NAMALWA (cell line): ENCODE measurements at regions not wholly inside any gene's neighbourhood (a gene's known extent, or its start where the extent isn't known, plus 50 kb on each side); places are given as distances from the start of the nearest gene placed in this dataset.
A peak's percentile ranks its signal among the peaks of the same experiment; 100 is the strongest.
"Not testable (repeated sequence)": the region's sequence is repeated elsewhere in the genome, so short reads cannot be mapped to it uniquely, and the experiment has no call there.

ENCODE experiments used
- DNase-seq: peaks from one replicate; pipeline ENCODE4 v3.0.0-alpha.2; 2015; ENCODE audit warnings: low spot score

DNA sequence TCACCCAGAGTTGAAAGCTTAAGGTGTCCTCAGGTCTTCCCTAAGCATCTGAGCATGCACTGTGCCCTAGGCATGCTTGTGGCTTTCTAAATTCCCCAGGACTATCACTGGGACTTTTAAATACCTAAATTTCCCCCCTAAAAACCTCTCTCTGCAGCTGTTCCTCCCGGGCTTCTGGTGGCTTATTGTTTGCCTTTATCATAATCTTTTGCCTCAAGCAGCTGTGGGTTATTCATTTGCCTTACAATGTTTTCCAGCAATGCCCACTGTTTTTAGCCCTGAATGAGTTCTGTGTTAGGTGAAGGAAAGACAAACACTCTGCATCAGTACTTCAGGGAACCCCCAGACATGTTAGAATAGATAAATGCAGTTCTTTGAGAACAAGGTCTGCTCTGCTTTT is 455.0 kb downstream of the ZIC3 start:
- DNase-seq = no peak

DNA sequence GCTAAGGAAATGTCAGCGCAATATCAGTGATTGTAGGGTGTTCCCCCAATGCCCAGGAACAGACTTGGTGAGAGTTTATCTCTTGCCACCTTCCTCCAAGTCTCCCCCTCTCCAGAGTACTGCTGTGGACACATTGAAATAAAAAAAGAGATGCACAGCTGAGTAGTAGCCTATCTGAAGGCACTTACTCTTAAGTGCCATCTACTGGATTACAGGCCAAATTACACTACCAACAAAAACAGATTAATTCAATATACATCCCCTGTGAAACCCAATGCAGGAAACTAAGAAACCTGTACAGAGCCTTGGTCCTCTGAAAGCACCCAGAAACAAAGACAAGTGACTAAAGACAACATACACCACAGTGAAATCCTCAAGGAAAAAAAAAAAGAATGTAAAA is 460.3 kb downstream of the ZIC3 start:
- peak; percentile 15 for DNase-seq

DNA sequence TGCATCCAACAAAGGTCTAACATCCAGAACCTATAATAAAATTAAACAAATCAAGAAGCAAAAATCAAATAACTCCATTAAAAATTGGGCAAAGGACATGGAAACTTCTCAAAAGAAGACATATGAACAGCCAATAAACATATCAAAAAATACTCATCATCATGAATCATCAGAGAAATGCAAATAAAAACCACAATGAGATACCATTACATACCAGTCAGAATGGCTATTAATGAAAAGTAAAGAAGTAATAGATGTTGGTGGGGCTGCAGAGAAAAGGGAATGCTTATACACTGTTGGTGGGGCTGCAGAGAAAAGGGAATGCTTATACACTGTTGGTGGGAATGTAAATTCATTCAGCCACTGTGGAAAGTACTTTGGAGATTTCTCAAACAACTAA is 465.8 kb downstream of the ZIC3 start:
- no peak for DNase-seq

DNA sequence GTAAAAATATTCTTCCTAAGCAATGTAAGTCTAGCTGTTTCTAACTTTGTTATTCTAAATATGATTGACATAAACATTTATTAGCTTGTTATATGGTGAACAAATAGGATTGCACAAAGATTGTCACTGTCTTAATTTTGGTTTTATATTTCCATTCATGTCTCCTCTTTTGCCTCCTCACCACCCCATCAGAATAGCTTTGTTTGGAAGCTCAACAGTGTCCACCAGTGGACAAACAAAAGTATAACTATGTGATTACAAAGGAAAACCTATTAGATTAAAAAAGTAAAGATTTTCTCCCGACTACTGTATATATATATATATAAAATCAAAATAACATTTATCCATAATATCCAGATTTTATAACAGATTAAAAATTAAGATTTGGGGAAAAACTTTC is 468.2 kb downstream of the ZIC3 start:
- DNase-seq = peak; percentile 2

DNA sequence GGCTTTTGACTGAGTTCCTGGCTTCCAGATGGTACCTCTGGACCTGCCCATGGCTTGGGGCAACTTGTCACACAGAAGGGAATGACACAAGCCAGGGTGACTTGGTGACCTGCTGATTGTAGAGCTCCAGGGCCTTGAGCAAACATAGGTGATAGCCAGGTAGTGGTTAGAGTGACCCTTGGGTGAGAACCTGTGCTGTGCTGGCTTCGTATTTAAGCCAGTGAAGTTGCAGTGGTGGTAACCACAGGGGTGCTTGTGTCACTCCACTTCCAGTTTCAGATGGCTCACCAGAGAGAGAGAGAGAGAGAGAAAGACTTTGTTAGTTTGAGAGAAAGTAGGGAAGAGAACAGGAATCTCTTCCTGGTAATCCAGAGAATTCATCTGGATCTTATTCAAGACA is 471.6 kb downstream of the ZIC3 start:
- no peak for DNase-seq

DNA sequence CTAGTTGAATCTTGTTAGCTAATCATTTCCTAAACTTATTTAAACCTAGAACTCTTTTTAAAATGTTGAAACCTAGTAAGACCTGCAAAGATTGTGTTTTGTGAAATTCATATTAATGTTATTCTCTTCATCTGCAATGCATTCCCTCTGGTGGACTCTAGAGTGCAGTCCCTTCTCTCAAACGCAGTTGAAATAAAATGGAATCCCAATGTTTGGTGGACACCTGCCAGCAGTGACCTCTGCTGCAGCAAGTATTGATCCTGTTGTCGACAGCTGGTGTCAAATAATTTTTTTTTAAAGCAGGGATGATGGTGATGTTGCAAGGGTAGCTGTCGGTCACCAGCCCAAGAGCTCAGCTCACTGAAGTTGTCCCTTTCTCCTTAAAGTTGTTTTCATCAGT is 492.0 kb downstream of the ZIC3 start:
- DNase-seq = no peak

DNA sequence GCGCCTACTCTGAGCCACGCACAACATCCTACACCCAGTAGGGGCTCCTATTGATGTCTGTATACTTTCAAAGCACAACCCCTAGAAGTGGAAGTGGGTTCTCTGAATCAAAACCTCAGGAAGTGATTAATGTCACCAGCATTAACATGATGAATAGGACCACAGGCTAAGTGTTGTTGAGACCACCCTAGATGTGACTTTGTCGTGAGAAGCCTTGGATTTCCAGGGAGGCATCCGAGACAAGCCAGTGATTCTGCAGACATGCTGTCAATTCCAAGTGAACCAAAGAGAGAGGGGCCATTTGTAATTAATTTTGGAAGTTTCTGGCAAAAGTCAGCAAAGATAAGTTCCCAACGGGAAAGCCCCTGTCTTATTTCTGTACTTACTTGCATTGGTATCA is 493.0 kb downstream of the ZIC3 start:
- no peak for DNase-seq

DNA sequence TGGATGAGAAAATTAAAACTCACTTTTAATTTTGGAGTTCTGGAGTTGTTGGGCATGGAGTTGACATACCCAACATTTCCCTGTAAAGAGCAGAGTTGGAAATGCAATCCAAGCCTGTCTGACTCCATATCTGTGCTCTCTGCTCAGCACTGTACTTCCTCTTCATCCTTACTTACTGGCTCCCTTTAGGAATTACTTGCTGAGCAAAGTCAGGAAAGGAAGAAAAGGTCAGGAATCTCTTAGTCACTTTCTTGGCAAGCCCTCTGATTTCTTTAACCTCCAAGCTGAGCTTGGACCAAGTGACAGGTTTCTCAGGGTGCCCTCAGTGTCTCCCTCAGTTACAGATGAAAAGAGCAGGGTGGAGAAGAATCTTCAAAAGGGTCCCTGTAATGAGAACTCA is 501.5 kb downstream of the ZIC3 start:
- no peak for DNase-seq

DNA sequence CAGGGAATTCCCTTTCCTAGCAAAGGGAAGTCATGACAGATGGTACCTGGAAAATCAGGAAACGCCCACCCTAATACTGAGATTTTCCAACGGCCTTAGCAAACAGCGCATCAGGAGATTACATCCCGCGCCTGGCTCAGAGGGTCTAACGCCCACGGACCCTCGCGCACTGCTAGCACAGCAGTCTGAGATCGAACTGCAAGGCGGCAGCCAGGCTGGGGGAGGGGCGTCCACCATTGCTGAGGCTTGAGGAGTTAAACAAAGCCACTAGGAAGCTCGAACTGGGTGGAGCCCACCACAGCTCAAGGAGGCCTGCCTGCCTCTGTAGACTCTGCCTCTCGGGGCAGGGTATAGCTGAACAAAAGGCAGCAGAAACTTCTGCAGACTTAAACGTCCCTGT is 507.7 kb downstream of the ZIC3 start:
- DNase-seq = no peak

DNA sequence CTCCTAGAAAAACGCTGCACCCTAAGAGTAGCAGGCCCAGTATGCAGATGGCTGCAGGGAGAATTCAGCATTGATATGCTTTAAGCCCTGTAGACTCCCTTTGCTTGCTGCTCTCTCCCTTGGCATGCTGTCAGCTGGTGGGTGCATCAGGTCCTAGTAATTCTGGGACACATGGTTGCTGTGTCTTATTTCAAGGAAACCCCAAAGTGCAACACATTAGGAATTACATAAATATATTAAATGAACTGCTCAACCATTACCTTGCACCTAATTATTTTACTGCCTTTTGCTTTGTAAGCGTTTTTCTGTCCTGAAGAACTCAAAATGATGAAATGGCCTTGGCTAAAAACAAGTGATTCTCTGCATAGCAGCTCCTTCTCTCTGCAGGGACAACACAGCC is 516.3 kb downstream of the ZIC3 start:
- DNase-seq = no peak

DNA sequence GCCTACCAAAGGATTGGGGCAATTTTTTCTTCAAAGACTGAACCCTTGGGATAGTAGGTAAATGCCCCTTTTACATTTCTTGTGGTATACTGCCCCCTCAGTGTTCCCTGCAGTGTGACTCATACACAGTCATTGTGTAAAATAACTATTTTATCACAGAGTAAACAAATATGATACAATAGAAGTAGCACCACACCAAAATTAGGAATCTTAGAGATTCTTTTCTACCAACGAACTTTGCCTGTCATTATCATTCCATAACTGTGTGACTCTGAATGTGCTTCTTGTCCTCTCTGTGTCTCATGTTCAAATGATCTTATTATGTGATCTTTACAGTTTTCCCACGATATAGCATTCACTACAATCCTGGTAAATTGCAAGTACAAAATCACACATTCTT is 517.0 kb downstream of the ZIC3 start:
- DNase-seq = no peak

DNA sequence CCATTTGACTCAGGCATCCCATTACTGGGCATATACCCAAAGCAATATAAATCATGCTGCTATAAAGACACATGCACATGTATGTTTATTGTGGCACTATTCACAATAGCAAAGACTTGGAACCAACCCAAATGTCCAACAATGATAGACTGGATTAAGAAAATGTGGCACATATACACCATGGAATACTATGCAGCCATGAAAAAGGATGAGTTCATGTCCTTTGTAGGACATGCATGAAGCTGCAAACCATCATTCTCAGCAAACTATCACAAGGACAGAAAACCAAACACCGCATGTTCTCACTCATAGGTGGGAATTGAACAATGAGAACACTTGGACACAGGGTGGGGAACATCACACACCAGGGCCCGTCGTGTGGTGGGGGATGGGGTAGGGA is 545.0 kb downstream of the ZIC3 start:
- not testable (repeated sequence) for DNase-seq

DNA sequence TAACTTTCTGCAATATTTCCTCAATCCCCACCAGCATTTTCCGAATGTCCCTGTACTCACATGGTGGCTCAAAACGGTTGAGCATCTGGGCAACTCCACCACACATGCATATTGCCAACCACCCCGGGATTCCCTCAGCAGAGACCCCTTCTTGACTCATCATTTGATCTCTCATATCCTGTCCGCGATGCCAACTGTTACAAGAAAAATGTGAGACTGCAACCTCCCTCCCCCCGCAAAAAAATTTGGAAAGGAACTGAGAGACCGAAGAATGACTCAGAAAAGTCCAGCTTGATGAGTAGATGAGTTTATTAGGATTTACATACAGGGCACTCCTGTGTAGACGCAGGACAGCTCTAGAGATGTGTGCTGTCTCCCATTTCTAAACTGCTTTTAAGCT is 561.4 kb downstream of the ZIC3 start:
- DNase-seq = no peak

DNA sequence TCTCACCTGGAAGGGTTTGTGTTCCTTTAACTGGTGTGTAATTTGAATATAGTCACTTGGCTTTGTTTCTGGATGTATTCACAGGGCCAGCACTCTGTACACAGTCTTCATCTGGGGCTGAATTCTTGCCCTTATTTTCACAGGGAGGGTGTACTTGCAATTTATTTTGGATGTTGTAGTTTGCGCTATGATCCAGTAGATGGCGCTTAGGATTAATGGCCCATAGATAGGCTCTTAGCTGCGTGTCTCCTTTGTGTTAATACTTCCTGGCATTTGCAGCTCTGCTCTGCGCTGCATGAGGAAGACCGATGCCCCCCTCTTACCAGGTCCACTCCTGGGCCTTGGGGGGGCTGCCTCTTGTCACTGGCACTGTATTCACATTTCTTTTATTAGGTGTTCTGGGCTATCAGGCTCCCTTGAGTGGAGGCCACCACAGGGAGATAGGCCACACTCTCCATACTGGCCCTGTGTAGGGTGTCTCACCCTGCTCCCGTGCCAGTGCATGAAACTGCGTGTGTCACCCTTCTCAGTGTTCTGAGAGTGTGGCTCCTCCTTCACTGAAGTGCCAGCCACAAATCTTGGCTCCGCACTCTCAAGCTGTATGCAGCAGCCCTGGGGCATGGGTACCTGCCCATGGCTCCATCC is 562.2 kb downstream of the ZIC3 start:
- DNase-seq = peak; percentile 47

DNA sequence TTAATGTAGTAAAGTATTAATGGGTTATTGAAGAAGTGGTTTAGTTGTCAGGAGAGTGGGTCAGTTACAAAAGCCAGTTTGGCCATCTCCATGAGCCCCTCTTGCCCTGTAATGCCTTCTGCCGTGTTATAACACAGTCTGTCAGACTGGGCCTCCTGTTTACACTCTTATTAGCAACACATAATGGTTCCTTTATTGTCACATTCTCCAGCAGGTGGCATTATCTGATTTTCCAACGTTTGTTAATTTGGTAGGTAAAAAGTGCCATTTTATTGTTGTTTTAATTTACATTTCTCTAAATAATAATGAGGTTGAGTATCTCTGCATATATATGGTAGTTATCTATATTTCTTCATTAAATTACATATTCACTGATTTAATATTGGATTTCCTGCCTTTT is 560.8 kb downstream of the FGF13 start:
- DNase-seq = peak; percentile 12

DNA sequence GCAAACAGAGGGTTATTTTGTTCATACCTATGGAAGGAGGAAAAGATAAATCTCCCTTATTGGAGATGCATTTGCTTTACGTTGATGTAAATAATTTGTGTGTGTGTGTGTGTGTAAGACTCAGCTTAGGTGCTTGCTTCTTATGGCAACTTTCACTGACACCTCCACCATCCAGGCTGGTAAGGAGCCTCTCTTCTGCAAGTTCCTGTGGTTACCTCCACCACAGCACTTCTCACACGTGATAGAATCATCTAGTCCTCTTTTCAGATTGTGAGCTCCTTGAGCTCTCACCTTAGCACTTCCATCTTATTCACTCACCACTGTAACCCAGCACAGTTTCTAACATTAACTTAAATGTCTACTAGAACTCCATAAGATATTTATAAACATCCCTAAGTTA is 553.7 kb downstream of the FGF13 start:
- DNase-seq = no peak

DNA sequence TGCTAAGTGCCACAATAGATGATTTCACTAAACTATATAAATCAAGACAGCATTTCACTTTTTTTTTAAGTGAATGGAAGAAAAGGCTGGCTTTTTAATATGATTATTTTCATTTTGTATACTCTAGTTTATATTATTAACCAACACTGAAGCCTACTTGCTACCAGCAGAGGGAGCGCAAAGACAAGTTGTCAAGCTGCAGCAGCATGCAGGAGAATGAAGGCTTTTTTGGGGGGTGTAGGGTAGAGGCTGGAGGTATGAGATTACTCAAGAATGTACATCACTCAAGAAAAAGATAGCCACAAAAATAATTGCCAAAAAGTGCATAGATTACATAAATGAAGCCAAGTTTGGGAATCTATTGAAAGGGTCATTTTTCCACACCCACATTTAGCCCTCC is 519.5 kb downstream of the FGF13 start:
- DNase-seq = peak; percentile 37

DNA sequence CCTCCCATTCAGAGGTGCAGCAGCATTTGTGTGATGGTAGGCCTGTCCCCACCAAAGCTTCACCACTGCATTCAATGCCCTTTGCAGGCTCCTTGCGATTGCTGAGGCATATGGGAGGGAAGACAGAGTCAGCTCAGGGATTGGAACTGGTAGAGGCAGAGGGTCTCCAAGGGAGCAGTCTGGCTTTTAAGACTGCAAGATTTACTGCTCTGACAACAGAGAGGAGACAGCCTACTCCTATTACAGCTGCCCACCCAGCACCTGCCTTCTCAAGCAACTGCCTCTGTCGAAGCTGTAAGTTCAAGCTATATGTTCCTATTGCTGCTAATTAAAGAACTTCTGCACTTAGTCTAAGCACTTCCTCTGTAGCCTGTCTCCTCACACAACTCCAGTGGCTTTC is 481.8 kb downstream of the FGF13 start:
- DNase-seq = no peak

DNA sequence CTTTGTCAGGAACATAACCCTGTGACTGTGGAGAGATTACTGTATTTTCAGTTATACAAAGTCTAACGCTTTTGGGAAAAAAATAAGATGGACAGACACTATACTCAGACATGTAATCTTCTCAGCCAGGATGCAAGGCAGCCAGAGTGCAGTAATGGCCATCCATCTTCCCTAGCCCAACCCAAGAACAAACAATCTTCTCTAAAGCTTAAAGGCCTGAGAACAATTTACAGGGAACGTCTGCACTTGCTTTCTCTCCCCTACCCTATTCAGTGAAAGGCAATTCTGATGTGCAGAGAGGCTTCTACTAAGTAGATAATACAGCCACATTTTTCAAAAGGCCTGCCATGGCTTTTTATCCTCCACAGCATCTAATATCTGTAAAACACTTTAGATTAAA is 471.3 kb downstream of the FGF13 start:
- no peak for DNase-seq

DNA sequence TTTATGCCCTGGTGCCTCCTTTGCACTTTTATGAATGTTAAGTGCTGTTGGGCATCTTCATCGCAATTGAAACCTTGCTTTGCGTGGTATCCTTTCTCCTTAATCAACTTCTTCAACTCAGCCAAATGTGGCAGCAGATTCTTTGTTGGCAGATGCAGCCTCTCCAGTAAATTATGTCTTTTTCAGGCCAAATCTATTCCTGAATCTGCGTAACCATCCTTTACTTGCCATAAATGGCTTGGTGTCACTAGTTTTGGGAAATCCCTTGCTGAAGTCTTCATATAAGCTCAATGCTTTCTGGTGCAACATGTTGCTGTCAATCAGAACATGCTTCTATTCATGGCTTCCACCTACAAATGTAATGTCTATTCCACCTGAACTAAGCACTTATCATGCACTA is 457.5 kb downstream of the FGF13 start:
- DNase-seq = no peak

DNA sequence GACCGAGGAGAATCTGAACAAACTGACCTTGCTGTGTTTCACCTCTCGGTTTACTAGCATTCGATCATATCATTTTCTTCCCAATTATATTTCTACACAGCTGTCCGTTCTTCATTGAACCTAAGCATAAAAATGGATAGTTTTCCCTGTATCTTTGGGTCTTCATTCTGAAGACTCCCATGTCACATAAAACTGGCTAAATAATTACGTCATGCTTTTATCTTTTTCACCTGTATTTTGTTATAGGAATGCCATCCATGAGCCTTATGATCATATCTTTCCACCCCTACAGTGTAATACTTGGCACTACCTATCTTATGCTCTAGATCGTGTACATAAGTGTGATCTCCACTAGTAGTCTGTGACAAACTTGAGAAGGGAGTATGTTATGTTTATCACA is 456.1 kb downstream of the FGF13 start:
- DNase-seq = no peak

DNA sequence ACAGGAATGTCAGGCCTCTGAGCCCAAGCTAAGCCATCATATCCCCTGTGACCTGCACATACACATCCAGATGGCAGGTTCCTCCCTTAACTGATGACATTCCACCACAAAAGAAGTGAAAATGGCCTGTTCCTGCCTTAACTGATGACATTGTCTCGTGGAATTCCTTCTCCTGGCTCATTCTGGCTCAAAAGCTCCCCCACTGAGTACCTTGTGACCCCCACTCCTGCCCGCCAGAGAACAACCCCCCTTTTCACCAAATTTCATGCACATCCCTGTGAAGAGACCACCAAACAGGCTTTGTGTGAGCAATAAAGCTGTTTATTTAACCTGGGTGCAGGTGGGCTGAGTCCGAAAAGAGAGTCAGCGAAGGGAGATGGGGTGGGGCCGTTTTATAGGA is 447.4 kb downstream of the FGF13 start:
- not testable (repeated sequence) for DNase-seq

DNA sequence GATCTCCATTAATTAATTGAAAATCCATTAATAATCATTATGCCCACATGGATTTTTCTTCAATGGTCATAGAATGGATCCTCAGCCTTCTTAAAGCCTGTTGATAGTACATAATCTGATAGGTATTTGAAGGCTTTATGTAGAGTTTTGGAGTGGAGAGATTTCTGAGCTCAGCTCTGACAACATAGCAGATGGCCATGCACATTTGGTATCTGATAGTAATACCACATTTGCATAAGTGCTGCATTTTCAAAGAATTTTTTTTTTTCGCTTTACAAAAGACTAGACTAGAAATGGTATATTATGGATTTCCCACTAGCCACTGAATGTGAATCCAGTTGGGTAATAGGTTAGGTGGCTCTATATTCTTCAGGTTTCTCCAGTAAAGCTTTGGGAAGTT is 440.6 kb downstream of the FGF13 start:
- DNase-seq = no peak

DNA sequence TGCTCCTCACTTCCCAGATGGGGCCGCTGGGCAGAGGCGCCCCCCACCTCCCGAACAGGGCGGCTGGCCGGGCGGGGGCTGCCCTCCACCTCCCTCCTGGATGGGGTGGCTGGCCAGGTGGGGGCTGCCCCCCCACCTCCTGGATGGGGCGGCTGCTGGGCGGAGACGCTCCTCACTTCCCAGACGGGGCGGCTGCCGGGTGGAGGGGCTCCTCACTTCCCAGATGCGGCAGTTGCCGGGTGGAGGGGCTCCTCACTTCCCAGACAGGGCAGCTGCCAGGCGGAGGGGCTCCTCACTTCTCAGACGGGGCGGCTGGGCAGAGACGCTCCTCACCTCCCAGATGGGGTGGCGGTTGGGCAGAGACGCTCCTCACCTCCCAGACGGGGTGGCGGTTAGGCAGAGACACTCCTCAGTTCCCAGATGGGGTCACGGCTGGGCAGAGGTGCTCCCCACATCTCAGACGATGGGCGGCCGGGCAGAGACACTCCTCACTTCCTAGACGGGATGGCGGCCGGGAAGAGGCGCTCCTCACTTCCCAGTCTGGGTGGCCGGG is 428.8 kb downstream of the FGF13 start:
- DNase-seq = not testable (repeated sequence)
